Stimulated activated CD8-positive, alpha-beta memory T cell treated with anti-CD3 and anti-CD28 coated beads, Interleukin-15, amount 100 ng/mL, for 1 hour (primary cell): ENCODE measurements at regions not wholly inside any gene's neighbourhood (a gene's known extent, or its start where the extent isn't known, plus 50 kb on each side); places are given as distances from the start of the nearest gene placed in this dataset.
A peak's percentile ranks its signal among the peaks of the same experiment; 100 is the strongest.

Experiments
- DNase-seq: peaks from one replicate; pipeline ENCODE4 v3.0.0-alpha.2; 2020; ENCODE audit warnings: low read depth

GRCh38 chr1:88163187-88163586, 520.9 kb upstream of the PKN2 start:
- no peak for DNase-seq

GRCh38 chr1:88168126-88168525, 515.9 kb upstream of the PKN2 start:
- DNase-seq, result no peak

GRCh38 chr1:88169139-88169538, 514.9 kb upstream of the PKN2 start:
- DNase-seq, result no peak

- no peak for DNase-seq
Observed at GRCh38 chr1:88169939-88170338, 514.1 kb upstream of the PKN2 start.

- no peak for DNase-seq
Observed at GRCh38 chr1:88175120-88175630, 508.9 kb upstream of the PKN2 start.

- DNase-seq, result no peak
Observed at GRCh38 chr1:88175631-88176226, 508.3 kb upstream of the PKN2 start.

- DNase-seq, result no peak
Observed at GRCh38 chr1:88179943-88180342, 504.1 kb upstream of the PKN2 start.

- DNase-seq, result peak; percentile 17
Observed at GRCh38 chr1:88180449-88181108, 503.5 kb upstream of the PKN2 start.

GRCh38 chr1:88186911-88187310, 497.2 kb upstream of the PKN2 start:
- no peak for DNase-seq

- DNase-seq, result no peak
Observed at GRCh38 chr1:88188038-88188437, 496.0 kb upstream of the PKN2 start.

- DNase-seq, result no peak
Observed at GRCh38 chr1:88189525-88189924, 494.5 kb upstream of the PKN2 start.

- DNase-seq, result no peak
Observed at GRCh38 chr1:88191917-88192316, 492.2 kb upstream of the PKN2 start.

GRCh38 chr1:88194542-88194941, 489.5 kb upstream of the PKN2 start:
- no peak for DNase-seq

GRCh38 chr1:88200545-88200944, 483.5 kb upstream of the PKN2 start:
- DNase-seq, result no peak

GRCh38 chr1:88204111-88204510, 480.0 kb upstream of the PKN2 start:
- DNase-seq, result no peak

- no peak for DNase-seq
Observed at GRCh38 chr1:88204612-88205167, 479.4 kb upstream of the PKN2 start.

GRCh38 chr1:88208389-88208788, 475.7 kb upstream of the PKN2 start:
- no peak for DNase-seq

GRCh38 chr1:88210103-88210787, 473.8 kb upstream of the PKN2 start:
- DNase-seq, result no peak

- no peak for DNase-seq
Observed at GRCh38 chr1:88216441-88216840, 467.6 kb upstream of the PKN2 start.

GRCh38 chr1:88217386-88217785, 466.7 kb upstream of the PKN2 start:
- no peak for DNase-seq

GRCh38 chr1:88219521-88219920, 464.6 kb upstream of the PKN2 start:
- no peak for DNase-seq

GRCh38 chr1:88221411-88221810, 462.7 kb upstream of the PKN2 start:
- DNase-seq, result no peak

GRCh38 chr1:88224906-88225305, 459.2 kb upstream of the PKN2 start:
- no peak for DNase-seq
